ENCODE measurements at regions not wholly inside any gene's neighbourhood (a gene's known extent, or its start where the extent isn't known, plus 50 kb on each side); places are given as distances from the start of the nearest gene placed in this dataset.

DNA sequence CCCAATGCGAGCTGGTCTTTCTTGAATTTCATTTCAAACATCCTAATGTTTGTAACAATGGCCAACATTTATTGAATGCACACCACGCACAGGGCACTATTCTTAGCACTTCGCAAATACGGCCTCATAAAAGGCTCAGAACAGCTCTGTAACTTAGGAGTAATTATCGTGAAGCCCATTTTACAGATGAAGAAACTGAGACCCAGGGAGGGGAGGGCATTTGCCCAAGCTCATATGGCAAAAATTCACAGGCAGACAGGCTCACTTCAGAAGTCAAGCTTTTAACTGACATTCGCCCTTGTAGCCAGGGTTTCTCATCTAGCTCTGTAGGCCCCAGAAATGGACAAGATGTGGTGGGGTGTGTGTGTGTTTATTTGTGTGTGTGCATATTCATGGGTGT is 60.3 kb upstream of the TBX3 start:
- Histone ChIP-seq H3K27me3 (no peaks in the 10 kb centered on the region), H3K4me3 (no peak overlapping the region), H3K27ac (no peak overlapping the region), H3K9me3 (no peaks in the 10 kb centered on the region), H3K36me3 (no peaks in the 10 kb centered on the region), H3K4me1 (no peaks in the 10 kb centered on the region)
- ATAC-seq (no peak), DNase-seq (no peak)
- intact Hi-C loops (cut with DNase I): no loop called here
- TF ChIP-seq, protein P1, sequence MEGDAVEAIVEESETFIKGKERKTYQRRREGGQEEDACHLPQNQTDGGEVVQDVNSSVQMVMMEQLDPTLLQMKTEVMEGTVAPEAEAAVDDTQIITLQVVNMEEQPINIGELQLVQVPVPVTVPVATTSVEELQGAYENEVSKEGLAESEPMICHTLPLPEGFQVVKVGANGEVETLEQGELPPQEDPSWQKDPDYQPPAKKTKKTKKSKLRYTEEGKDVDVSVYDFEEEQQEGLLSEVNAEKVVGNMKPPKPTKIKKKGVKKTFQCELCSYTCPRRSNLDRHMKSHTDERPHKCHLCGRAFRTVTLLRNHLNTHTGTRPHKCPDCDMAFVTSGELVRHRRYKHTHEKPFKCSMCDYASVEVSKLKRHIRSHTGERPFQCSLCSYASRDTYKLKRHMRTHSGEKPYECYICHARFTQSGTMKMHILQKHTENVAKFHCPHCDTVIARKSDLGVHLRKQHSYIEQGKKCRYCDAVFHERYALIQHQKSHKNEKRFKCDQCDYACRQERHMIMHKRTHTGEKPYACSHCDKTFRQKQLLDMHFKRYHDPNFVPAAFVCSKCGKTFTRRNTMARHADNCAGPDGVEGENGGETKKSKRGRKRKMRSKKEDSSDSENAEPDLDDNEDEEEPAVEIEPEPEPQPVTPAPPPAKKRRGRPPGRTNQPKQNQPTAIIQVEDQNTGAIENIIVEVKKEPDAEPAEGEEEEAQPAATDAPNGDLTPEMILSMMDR (IDR thresholded peaks at IDR 0.05): no peak

DNA sequence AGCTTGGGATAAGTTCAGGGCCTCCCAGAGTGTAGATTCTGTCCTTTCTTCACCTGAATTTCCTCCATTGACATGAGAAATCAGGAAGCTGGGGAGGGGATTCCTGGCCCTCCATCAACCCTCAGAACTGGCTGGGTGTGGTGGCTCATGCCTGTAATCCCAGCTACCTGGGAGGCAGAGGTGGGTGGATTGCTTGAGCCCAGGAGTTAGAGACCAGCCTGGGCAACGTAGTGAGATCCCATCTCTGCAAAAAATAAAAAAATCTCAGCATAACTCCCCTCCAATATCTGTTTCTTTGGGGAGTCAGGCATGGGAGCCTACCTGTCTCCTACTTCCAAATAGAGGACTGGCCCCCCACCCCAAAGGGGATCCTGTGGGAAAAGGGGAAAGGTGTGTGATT is 59.8 kb upstream of the TBX3 start:
- no peak for DNase-seq
- H3K9me3 ChIP-seq: no peaks in the 10 kb centered on the region
- H3K36me3 ChIP-seq: no peaks in the 10 kb centered on the region
- no peak for ATAC-seq
- H3K4me3 ChIP-seq: no peak overlapping the region
- TF ChIP-seq, protein P1 (IDR thresholded peaks at IDR 0.05): no peak
- H3K4me1 ChIP-seq: no peaks in the 10 kb centered on the region
- intact Hi-C loops (cut with DNase I): no loop called here
- no peak overlapping the region for H3K27ac ChIP-seq
- H3K27me3 ChIP-seq: no peaks in the 10 kb centered on the region

DNA sequence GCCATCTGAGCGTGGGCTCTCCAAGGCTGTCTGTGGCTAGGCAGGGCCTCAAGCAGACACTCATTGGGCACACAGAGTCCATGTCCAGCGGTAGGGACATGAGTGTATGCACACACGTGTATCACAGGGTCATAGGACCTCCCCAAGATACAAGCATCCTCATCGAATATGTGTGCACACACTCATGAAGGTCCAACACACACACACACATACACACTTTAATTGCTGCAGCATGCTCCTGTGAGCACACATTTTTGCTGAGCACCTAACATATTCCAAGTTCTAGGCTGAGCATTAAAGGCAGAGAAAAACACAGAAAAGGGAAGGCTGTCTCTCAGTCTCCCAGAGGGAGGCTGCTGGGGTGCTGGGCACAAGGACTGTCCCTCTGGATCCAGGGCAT is 59.3 kb upstream of the TBX3 start:
- H3K4me1 ChIP-seq: no peaks in the 10 kb centered on the region
- DNase-seq (no peak), ATAC-seq (no peak)
- H3K36me3 ChIP-seq: no peaks in the 10 kb centered on the region
- H3K27ac ChIP-seq: no peak overlapping the region
- H3K4me3 ChIP-seq: no peak overlapping the region
- no peaks in the 10 kb centered on the region for H3K9me3 ChIP-seq
- intact Hi-C loops (cut with DNase I): no loop called here
- TF ChIP-seq, protein P1 (IDR thresholded peaks at IDR 0.05): no peak
- H3K27me3 ChIP-seq: no peaks in the 10 kb centered on the region

DNA sequence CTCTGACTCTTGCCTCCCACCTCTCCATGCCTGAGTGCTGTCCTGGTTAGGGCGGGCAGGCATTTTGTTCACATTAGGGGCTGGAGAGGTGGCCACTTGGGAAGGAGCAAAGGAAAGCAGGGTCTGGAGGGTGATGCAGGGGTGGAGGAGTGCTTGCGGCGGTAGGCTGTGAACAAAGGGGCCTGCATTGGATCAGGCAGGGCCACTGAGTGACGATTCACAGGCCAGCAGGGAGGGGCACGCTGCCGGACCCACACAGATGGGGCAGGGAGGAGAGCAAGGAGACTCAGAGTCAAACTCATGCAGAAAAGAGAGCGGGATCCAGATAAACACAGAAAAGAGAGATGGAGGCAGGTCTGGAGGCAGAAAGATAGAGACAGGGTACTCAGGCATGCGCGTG is 58.4 kb upstream of the TBX3 start:
- Histone ChIP-seq H3K4me1 (no peaks in the 10 kb centered on the region), H3K4me3 (no peak overlapping the region), H3K36me3 (no peaks in the 10 kb centered on the region), H3K9me3 (no peaks in the 10 kb centered on the region), H3K27ac (no peak overlapping the region), H3K27me3 (no peaks in the 10 kb centered on the region)
- ATAC-seq: no peak
- intact Hi-C loops (cut with DNase I): no loop called here
- TF ChIP-seq, protein P1 (IDR thresholded peaks at IDR 0.05): no peak
- no peak for DNase-seq

DNA sequence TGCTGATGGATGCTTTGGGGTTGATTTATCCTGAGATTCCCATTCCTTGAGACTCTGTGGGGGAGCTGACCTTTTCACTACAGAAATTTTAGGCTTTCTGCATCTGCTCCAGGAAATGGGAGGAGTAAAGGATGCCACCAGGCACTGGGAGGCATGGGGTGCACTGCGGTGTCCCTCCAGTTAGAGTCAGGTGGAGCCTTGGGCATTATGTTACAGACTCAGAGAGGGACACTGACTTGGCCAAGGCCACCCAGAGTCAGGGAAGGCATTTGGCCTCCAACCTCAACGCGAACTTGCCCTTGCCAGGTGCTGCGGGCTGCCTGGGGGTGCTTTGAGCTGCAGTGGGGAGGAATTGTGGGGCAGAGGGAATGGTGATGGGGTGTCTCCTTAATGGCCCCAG is 58.0 kb upstream of the TBX3 start:
- H3K36me3 ChIP-seq: no peaks in the 10 kb centered on the region
- no peak overlapping the region for H3K27ac ChIP-seq
- H3K27me3 ChIP-seq: no peaks in the 10 kb centered on the region
- TF ChIP-seq, protein P1 (IDR thresholded peaks at IDR 0.05): no peak
- no peaks in the 10 kb centered on the region for H3K4me1 ChIP-seq
- ATAC-seq: no peak
- intact Hi-C loops (cut with DNase I): no loop called here
- no peaks in the 10 kb centered on the region for H3K9me3 ChIP-seq
- DNase-seq: no peak
- H3K4me3 ChIP-seq: no peak overlapping the region

DNA sequence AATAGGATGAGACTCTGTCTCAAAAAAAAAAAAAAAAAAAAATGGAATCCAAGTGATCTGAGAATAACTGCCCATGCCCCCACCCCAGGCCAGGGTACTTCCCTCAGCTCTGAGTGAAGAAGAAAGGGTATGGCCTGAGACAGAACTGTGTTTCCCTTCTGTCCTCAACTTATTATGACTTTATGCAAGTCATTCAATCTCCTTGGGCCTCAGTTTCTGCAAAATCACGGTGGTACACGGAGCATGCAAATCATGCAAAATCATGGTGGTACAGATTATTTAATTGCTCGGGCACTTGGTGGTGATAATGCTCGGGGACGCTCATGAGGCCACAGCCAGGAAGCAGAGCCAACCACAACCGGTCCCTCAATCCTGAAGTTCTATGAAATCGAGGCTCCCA is 56.5 kb upstream of the TBX3 start:
- H3K9me3 ChIP-seq: no peaks in the 10 kb centered on the region
- no peak for DNase-seq
- no peaks in the 10 kb centered on the region for H3K36me3 ChIP-seq
- H3K27ac ChIP-seq: no peak overlapping the region
- no peak overlapping the region for H3K4me3 ChIP-seq
- H3K4me1 ChIP-seq: no peaks in the 10 kb centered on the region
- no peak for ATAC-seq
- intact Hi-C loops (cut with DNase I): no loop called here
- TF ChIP-seq, protein P1 (IDR thresholded peaks at IDR 0.05): no peak
- peaks cover 9% of the 10 kb centered on the region for H3K27me3 ChIP-seq
